BE2C (cell line): ENCODE measurements at regions not wholly inside any gene's neighbourhood (a gene's known extent, or its start where the extent isn't known, plus 50 kb on each side); places are given as distances from the start of the nearest gene placed in this dataset.

Experiments used
- DNase-seq: peaks from one replicate; pipeline ENCODE4 v3.0.0-alpha.2; 2020
- H3K27me3 ChIP-seq: fragments of 250-450 bp; sonication (Bioruptor Pico); 2 replicates; pipeline ENCODE4 v1.5.1; 2020; ENCODE audit warnings: mild to moderate bottlenecking
- H3K36me3 ChIP-seq: fragments of 250-450 bp; sonication (Bioruptor Pico); 2 replicates; pipeline ENCODE4 v1.5.1; 2020; ENCODE audit warnings: mild to moderate bottlenecking
- H3K4me1 ChIP-seq: fragments of 250-450 bp; sonication (Bioruptor Pico); 2 replicates; pipeline ENCODE4 v1.5.1; 2020
- H3K4me3 ChIP-seq: 2 replicates; pipeline ENCODE4 v1.5.1; 2011; ENCODE audit warnings: low read depth, low read length
- H3K9me3 ChIP-seq: fragments of 250-450 bp; sonication (Bioruptor Pico); 2 replicates; pipeline ENCODE4 v1.5.1; 2020
- CTCF ChIP-seq: IDR thresholded peaks from 2 replicates; pipeline ENCODE4 v1.5.1; 2012; ENCODE audit warnings: mild to moderate bottlenecking, low read depth, low read length

GRCh38 chr2:136628490-136628889, 136.9 kb upstream of the THSD7B start:
- H3K4me1 ChIP-seq: no peaks in the 10 kb centered on the region
- TF ChIP-seq CTCF: no peak
- H3K27me3 ChIP-seq: no peaks in the 10 kb centered on the region
- DNase-seq: no peak
- no peaks in the 10 kb centered on the region for H3K36me3 ChIP-seq
- H3K9me3 ChIP-seq: no peaks in the 10 kb centered on the region
- H3K4me3 ChIP-seq: no peak overlapping the region

GRCh38 chr2:136613096-136613495, 152.2 kb upstream of the THSD7B start:
- no peak for DNase-seq
- TF ChIP-seq CTCF: no peak

GRCh38 chr2:136612079-136612478, 153.3 kb upstream of the THSD7B start:
- DNase-seq: no peak
- TF ChIP-seq CTCF: no peak

More at GRCh38 chr2:136613096-136613495, 152.2 kb upstream of the THSD7B start:
- H3K4me1 ChIP-seq: no peaks in the 10 kb centered on the region
- H3K27me3 ChIP-seq: no peaks in the 10 kb centered on the region
- no peaks in the 10 kb centered on the region for H3K36me3 ChIP-seq
- no peaks in the 10 kb centered on the region for H3K9me3 ChIP-seq
- H3K4me3 ChIP-seq: no peak overlapping the region

GRCh38 chr2:136611451-136611850, 153.9 kb upstream of the THSD7B start:
- no peak for TF ChIP-seq CTCF
- DNase-seq: no peak
- no peaks in the 10 kb centered on the region for H3K27me3 ChIP-seq
- no peaks in the 10 kb centered on the region for H3K9me3 ChIP-seq
- H3K4me1 ChIP-seq: no peaks in the 10 kb centered on the region
- H3K4me3 ChIP-seq: no peak overlapping the region
- H3K36me3 ChIP-seq: no peaks in the 10 kb centered on the region

More at GRCh38 chr2:136612079-136612478, 153.3 kb upstream of the THSD7B start:
- no peaks in the 10 kb centered on the region for H3K36me3 ChIP-seq
- H3K9me3 ChIP-seq: no peaks in the 10 kb centered on the region
- no peaks in the 10 kb centered on the region for H3K27me3 ChIP-seq
- no peak overlapping the region for H3K4me3 ChIP-seq
- no peaks in the 10 kb centered on the region for H3K4me1 ChIP-seq

GRCh38 chr2:136582628-136583205, 182.6 kb upstream of the THSD7B start:
- DNase-seq: no peak
- H3K4me1 ChIP-seq: no peaks in the 10 kb centered on the region
- TF ChIP-seq CTCF: no peak

GRCh38 chr2:136572335-136572734, 193.0 kb upstream of the THSD7B start:
- Histone ChIP-seq H3K9me3 (no peaks in the 10 kb centered on the region), H3K36me3 (no peaks in the 10 kb centered on the region)
- TF ChIP-seq CTCF: no peak

More at GRCh38 chr2:136582628-136583205, 182.6 kb upstream of the THSD7B start:
- H3K9me3 ChIP-seq: no peaks in the 10 kb centered on the region
- no peaks in the 10 kb centered on the region for H3K27me3 ChIP-seq
- no peaks in the 10 kb centered on the region for H3K36me3 ChIP-seq
- H3K4me3 ChIP-seq: no peak overlapping the region

More at GRCh38 chr2:136572335-136572734, 193.0 kb upstream of the THSD7B start:
- no peaks in the 10 kb centered on the region for H3K27me3 ChIP-seq
- H3K4me3 ChIP-seq: no peak overlapping the region
- H3K4me1 ChIP-seq: no peaks in the 10 kb centered on the region
- DNase-seq: no peak
